ENCODE measurements at regions not wholly inside any gene's neighbourhood (a gene's known extent, or its start where the extent isn't known, plus 50 kb on each side); places are given as distances from the start of the nearest gene placed in this dataset.

DNA sequence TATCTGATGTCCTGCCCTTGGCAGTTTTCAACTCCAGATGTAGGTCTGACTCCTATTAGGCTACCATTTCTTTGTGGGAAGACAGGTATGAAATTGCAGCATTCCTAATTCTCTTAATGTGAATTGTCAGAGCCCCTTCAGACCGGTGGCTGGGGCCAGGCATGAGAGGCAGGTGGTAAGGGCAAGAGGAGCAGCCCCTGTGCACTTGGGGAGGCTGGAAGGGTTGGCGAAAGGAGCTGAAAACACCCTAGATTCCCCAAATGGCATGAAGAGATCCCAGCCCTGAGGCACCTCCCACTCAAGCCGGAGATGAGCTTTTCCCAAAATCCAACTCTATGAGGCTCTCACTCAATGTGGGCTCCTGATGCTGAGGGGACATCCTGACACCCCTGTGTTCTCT is 453.2 kb downstream of the NR2F2 start:
- Histone ChIP-seq H3K4me1 (ENCODE audit: insufficient read depth, insufficient read length) (no peaks in the 10 kb centered on the region), H3K27me3 (ENCODE audit: insufficient read depth, insufficient read length) (no peaks in the 10 kb centered on the region), H3K9me3 (ENCODE audit: insufficient read depth, low read length) (no peaks in the 10 kb centered on the region), H3K4me3 (ENCODE audit: insufficient read length, low read depth) (no peak overlapping the region), H3K36me3 (ENCODE audit: insufficient read depth, insufficient read length, low read length) (no peaks in the 10 kb centered on the region), H3K9ac (ENCODE audit: insufficient read length, low read depth) (no peak overlapping the region)
- no peak for DNase-seq (ENCODE audit: low read depth, low spot score)
- TF ChIP-seq ZNF274 (IDR thresholded peaks at IDR 0.05; ENCODE audit: low read depth, low read length) = no peak
- no peak for TF ChIP-seq SUZ12 (IDR thresholded peaks at IDR 0.05; ENCODE audit: extremely low read depth, insufficient read depth, insufficient read length)
- TF ChIP-seq YY1 (IDR thresholded peaks at IDR 0.05; ENCODE audit: insufficient read depth, insufficient read length) = no peak

DNA sequence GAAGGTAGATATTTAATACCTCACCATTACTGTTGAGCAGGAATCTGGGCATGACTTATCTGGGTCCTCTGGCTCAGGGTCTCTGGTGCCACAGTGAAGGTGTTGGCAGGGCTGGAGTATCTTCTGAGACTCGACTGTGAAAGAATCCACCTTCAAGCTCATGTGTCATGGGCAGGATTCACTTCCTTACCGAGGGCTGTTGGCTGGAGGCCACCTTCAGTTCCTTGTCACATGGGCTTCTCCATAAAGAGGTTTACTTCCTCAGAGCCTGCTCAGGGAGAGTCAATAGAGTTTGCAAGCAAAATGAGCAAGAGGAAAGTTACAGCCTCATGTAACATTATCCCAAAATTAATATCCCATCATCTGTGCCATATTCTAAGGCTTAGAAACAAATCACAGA is 459.5 kb downstream of the NR2F2 start:
- Histone ChIP-seq H3K9me3 (ENCODE audit: insufficient read depth, low read length) (no peaks in the 10 kb centered on the region), H3K36me3 (ENCODE audit: insufficient read depth, insufficient read length, low read length) (no peaks in the 10 kb centered on the region), H3K4me1 (ENCODE audit: insufficient read depth, insufficient read length) (no peaks in the 10 kb centered on the region), H3K9ac (ENCODE audit: insufficient read length, low read depth) (no peak overlapping the region), H3K4me3 (ENCODE audit: insufficient read length, low read depth) (no peak overlapping the region), H3K27me3 (ENCODE audit: insufficient read depth, insufficient read length) (no peaks in the 10 kb centered on the region)
- DNase-seq (ENCODE audit: low read depth, low spot score) = no peak
- TF ChIP-seq ZNF274 (IDR thresholded peaks at IDR 0.05; ENCODE audit: low read depth, low read length) (no peak), YY1 (IDR thresholded peaks at IDR 0.05; ENCODE audit: insufficient read depth, insufficient read length) (no peak), SUZ12 (IDR thresholded peaks at IDR 0.05; ENCODE audit: extremely low read depth, insufficient read depth, insufficient read length) (no peak)

DNA sequence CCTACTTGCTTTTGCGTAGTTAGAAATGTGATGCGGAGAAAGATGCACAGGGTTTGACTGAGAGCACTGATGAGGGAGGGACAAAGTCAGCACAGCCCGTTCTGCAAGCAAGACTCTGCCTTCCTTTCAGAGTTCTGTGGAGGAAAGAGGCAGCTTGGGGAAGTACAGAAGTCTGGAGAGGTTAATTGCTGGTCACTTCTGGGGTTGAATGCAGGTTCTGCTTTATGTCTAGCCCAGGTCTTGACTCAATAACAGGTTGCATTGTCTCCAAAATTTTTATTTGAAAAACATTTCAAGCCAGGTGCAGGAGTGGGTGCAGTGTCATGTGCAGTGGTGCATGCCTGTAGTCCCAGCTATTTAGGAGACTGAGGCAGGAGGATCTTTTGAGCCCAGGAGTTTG is 461.7 kb downstream of the NR2F2 start:
- no peak for DNase-seq (ENCODE audit: low read depth, low spot score)
- H3K4me3 ChIP-seq (ENCODE audit: insufficient read length, low read depth) = no peak overlapping the region
- no peaks in the 10 kb centered on the region for H3K9me3 ChIP-seq (ENCODE audit: insufficient read depth, low read length)

DNA sequence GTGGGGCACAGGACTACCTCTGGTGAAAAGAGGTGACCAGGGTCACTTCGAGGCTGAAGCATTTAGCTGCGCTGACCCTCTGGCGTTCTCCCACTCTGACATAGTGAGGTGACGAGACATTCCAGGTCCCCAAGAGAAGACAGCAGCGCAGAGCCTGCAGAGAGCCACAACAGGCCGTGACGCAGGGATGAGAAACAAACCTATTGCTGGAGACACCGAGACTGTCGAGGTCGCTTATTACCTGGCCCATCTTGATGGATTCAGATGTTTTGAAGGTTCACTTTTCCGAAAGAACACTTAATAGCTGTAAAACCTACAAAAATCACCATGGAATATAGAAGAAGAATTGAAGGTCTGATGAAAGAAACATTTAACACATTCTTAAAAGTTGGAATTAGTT is 466.3 kb downstream of the NR2F2 start:
- Histone ChIP-seq H3K4me3 (ENCODE audit: insufficient read length, low read depth) (no peak overlapping the region), H3K9me3 (ENCODE audit: insufficient read depth, low read length) (no peaks in the 10 kb centered on the region), H3K36me3 (ENCODE audit: insufficient read depth, insufficient read length, low read length) (no peaks in the 10 kb centered on the region), H3K9ac (ENCODE audit: insufficient read length, low read depth) (no peak overlapping the region), H3K4me1 (ENCODE audit: insufficient read depth, insufficient read length) (no peaks in the 10 kb centered on the region), H3K27me3 (ENCODE audit: insufficient read depth, insufficient read length) (no peaks in the 10 kb centered on the region)
- no peak for TF ChIP-seq SUZ12 (IDR thresholded peaks at IDR 0.05; ENCODE audit: extremely low read depth, insufficient read depth, insufficient read length)
- TF ChIP-seq ZNF274 (IDR thresholded peaks at IDR 0.05; ENCODE audit: low read depth, low read length) = no peak
- DNase-seq (ENCODE audit: low read depth, low spot score) = no peak

More for the DNA sequence above, 461.7 kb downstream of the NR2F2 start:
- TF ChIP-seq SUZ12 (IDR thresholded peaks at IDR 0.05; ENCODE audit: extremely low read depth, insufficient read depth, insufficient read length) (no peak), YY1 (IDR thresholded peaks at IDR 0.05; ENCODE audit: insufficient read depth, insufficient read length) (no peak)
- Histone ChIP-seq H3K9ac (ENCODE audit: insufficient read length, low read depth) (no peak overlapping the region), H3K36me3 (ENCODE audit: insufficient read depth, insufficient read length, low read length) (no peaks in the 10 kb centered on the region), H3K27me3 (ENCODE audit: insufficient read depth, insufficient read length) (no peaks in the 10 kb centered on the region), H3K4me1 (ENCODE audit: insufficient read depth, insufficient read length) (no peaks in the 10 kb centered on the region)

DNA sequence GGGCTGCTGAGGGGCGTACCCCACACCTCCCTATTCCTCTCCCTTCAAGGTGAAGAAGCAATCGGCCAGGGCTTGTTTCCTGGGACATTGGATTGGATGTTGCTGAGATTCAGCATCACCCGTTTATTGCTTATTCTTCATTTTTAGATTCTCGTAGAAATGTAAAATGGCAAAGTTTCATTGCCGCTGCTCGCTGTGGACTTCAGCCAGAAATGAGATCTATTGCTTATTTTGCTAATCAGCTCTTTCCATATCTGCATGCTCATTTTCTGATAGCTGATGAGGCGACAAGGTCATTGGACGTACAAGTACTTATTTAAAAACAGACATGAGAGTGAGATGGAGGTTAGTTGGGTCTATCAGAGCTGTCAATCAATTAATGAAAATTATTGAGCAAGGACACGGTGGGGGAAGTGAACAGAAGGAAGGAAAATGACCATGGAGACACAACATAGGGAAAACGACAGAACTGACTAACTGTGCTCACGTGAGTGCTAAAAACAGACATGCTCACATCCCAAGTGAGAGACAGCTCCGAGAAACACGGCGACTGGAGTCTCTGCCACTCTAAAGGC is 471.2 kb downstream of the NR2F2 start:
- H3K36me3 ChIP-seq (ENCODE audit: insufficient read depth, insufficient read length, low read length) = no peaks in the 10 kb centered on the region
- H3K27me3 ChIP-seq (ENCODE audit: insufficient read depth, insufficient read length) = no peaks in the 10 kb centered on the region
- no peak overlapping the region for H3K4me3 ChIP-seq (ENCODE audit: insufficient read length, low read depth)
- no peaks in the 10 kb centered on the region for H3K9me3 ChIP-seq (ENCODE audit: insufficient read depth, low read length)
- no peaks in the 10 kb centered on the region for H3K4me1 ChIP-seq (ENCODE audit: insufficient read depth, insufficient read length)
- TF ChIP-seq ZNF274 (IDR thresholded peaks at IDR 0.05; ENCODE audit: low read depth, low read length) (no peak), YY1 (IDR thresholded peaks at IDR 0.05; ENCODE audit: insufficient read depth, insufficient read length) (no peak), SUZ12 (IDR thresholded peaks at IDR 0.05; ENCODE audit: extremely low read depth, insufficient read depth, insufficient read length) (no peak)
- no peak for DNase-seq (ENCODE audit: low read depth, low spot score)
- H3K9ac ChIP-seq (ENCODE audit: insufficient read length, low read depth) = no peak overlapping the region

DNA sequence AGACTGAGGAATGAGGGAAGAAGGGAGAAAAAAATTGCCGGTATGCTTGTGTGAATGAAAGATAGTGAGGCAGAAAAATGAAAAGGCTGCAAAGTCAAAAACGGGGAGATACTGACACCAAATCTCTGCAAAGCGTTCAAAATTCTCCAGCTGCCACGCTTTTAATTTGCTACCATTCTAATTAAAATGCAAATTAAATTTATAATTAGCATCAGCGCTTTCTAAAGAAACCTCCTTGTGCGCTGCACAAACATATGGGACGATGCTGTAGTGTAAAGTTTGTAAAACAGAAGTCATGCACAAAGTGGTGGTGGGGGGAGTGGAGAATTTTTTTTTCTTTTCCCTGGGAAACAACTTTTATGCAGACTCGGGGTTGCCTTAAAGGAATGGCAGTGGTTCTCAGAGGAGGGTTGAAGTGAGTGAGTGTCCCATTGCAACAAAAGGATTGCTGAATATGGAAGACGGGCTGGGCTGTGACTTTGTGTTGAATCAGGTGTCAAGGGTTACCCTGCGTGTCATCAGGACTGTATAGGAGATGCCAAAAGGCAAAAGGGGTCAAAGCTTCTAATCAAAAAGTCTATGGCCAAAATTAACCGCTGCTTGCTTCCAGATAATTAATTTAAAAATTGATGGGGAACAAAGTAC is 472.2 kb downstream of the NR2F2 start:
- Histone ChIP-seq H3K27me3 (ENCODE audit: insufficient read depth, insufficient read length) (no peaks in the 10 kb centered on the region), H3K4me1 (ENCODE audit: insufficient read depth, insufficient read length) (no peaks in the 10 kb centered on the region), H3K9ac (ENCODE audit: insufficient read length, low read depth) (no peak overlapping the region)

DNA sequence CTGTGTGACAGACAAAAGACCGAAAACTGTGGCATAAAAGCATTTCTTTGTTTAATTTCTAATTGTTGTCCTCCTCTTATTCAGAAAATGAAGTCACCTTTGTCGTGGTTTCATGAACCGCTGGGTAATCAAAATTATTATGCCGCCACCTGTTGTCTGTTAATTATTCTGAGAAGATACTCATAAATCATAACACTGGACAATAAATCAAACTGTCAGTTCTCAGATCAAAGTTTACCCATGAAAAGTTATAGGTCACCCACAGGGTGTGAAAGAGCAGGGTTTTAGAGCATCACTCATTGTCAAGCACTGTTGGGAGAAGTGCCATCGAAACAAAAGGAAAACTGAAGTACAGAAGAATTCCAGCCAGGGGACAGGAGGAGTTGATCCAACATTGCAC is 474.3 kb downstream of the NR2F2 start:
- H3K36me3 ChIP-seq (ENCODE audit: insufficient read depth, insufficient read length, low read length) = no peaks in the 10 kb centered on the region
- no peak overlapping the region for H3K4me3 ChIP-seq (ENCODE audit: insufficient read length, low read depth)
- H3K27me3 ChIP-seq (ENCODE audit: insufficient read depth, insufficient read length) = no peaks in the 10 kb centered on the region
- DNase-seq (ENCODE audit: low read depth, low spot score) = no peak
- H3K9ac ChIP-seq (ENCODE audit: insufficient read length, low read depth) = no peak overlapping the region
- no peaks in the 10 kb centered on the region for H3K9me3 ChIP-seq (ENCODE audit: insufficient read depth, low read length)
- TF ChIP-seq YY1 (IDR thresholded peaks at IDR 0.05; ENCODE audit: insufficient read depth, insufficient read length) (no peak), ZNF274 (IDR thresholded peaks at IDR 0.05; ENCODE audit: low read depth, low read length) (no peak), SUZ12 (IDR thresholded peaks at IDR 0.05; ENCODE audit: extremely low read depth, insufficient read depth, insufficient read length) (no peak)
- no peaks in the 10 kb centered on the region for H3K4me1 ChIP-seq (ENCODE audit: insufficient read depth, insufficient read length)

More for the DNA sequence above, 472.2 kb downstream of the NR2F2 start:
- no peak overlapping the region for H3K4me3 ChIP-seq (ENCODE audit: insufficient read length, low read depth)
- DNase-seq (ENCODE audit: low read depth, low spot score) = no peak
- no peaks in the 10 kb centered on the region for H3K36me3 ChIP-seq (ENCODE audit: insufficient read depth, insufficient read length, low read length)
- TF ChIP-seq SUZ12 (IDR thresholded peaks at IDR 0.05; ENCODE audit: extremely low read depth, insufficient read depth, insufficient read length) = no peak
- no peak for TF ChIP-seq ZNF274 (IDR thresholded peaks at IDR 0.05; ENCODE audit: low read depth, low read length)
- no peak for TF ChIP-seq YY1 (IDR thresholded peaks at IDR 0.05; ENCODE audit: insufficient read depth, insufficient read length)
- H3K9me3 ChIP-seq (ENCODE audit: insufficient read depth, low read length) = no peaks in the 10 kb centered on the region
